Activated naive CD4-positive, alpha-beta T cell treated with anti-CD3 and anti-CD28 coated beads, Interleukin-2, amount 50 U/mL, for 24 hours (primary cell): ENCODE measurements at regions not wholly inside any gene's neighbourhood (a gene's known extent, or its start where the extent isn't known, plus 50 kb on each side); places are given as distances from the start of the nearest gene placed in this dataset.

ENCODE experiments used
- H3K27ac Mint-ChIP-seq: one replicate; pipeline ENCODE4 v1.8.0; 2021; ENCODE audit warnings: mild to moderate bottlenecking, mixed read lengths
- H3K27me3 Mint-ChIP-seq: one replicate; pipeline ENCODE4 v1.8.0; 2021; ENCODE audit warnings: mixed read lengths
- H3K36me3 Mint-ChIP-seq: one replicate; pipeline ENCODE4 v1.8.0; 2021; ENCODE audit warnings: mixed read lengths
- H3K4me1 Mint-ChIP-seq: one replicate; pipeline ENCODE4 v1.8.0; 2021; ENCODE audit warnings: mixed read lengths
- H3K4me3 Mint-ChIP-seq: one replicate; pipeline ENCODE4 v1.8.0; 2021; ENCODE audit warnings: mild to moderate bottlenecking, mixed read lengths
- H3K9me3 Mint-ChIP-seq: one replicate; pipeline ENCODE4 v1.8.0; 2021; ENCODE audit warnings: mixed read lengths

GRCh38 chr7:132072873-132073272 lies 503.4 kb downstream of the PLXNA4 start:
- no peaks in the 10 kb centered on the region for H3K36me3 Mint-ChIP-seq
- no peaks in the 10 kb centered on the region for H3K9me3 Mint-ChIP-seq
- H3K27me3 Mint-ChIP-seq = peaks cover 5% of the 10 kb centered on the region
- H3K4me3 Mint-ChIP-seq = no peak overlapping the region
- no peaks in the 10 kb centered on the region for H3K4me1 Mint-ChIP-seq
- no peak overlapping the region for H3K27ac Mint-ChIP-seq

- Mint-ChIP-seq H3K4me1 (no peaks in the 10 kb centered on the region), H3K36me3 (no peaks in the 10 kb centered on the region), H3K9me3 (no peaks in the 10 kb centered on the region), H3K4me3 (no peak overlapping the region), H3K27ac (no peak overlapping the region), H3K27me3 (peaks cover 4% of the 10 kb centered on the region)
Measured at GRCh38 chr7:132072165-132072564, 504.1 kb downstream of the PLXNA4 start.

- Mint-ChIP-seq H3K4me1 (no peaks in the 10 kb centered on the region), H3K27ac (no peak overlapping the region), H3K9me3 (no peaks in the 10 kb centered on the region), H3K36me3 (no peaks in the 10 kb centered on the region), H3K27me3 (peaks cover 2% of the 10 kb centered on the region), H3K4me3 (no peak overlapping the region)
Measured at GRCh38 chr7:132069306-132069705, 507.0 kb downstream of the PLXNA4 start.

- no peak overlapping the region for H3K27ac Mint-ChIP-seq
- no peaks in the 10 kb centered on the region for H3K36me3 Mint-ChIP-seq
- no peaks in the 10 kb centered on the region for H3K9me3 Mint-ChIP-seq
- H3K27me3 Mint-ChIP-seq = peaks cover 3% of the 10 kb centered on the region
- H3K4me1 Mint-ChIP-seq = no peaks in the 10 kb centered on the region
- H3K4me3 Mint-ChIP-seq = no peak overlapping the region
Measured at GRCh38 chr7:132066761-132067171, 509.5 kb downstream of the PLXNA4 start.

GRCh38 chr7:132065989-132066603 lies 509.7 kb upstream of the PODXL start:
- no peaks in the 10 kb centered on the region for H3K4me1 Mint-ChIP-seq
- H3K27me3 Mint-ChIP-seq = peaks cover 3% of the 10 kb centered on the region
- H3K9me3 Mint-ChIP-seq = no peaks in the 10 kb centered on the region
- H3K4me3 Mint-ChIP-seq = no peak overlapping the region
- H3K27ac Mint-ChIP-seq = no peak overlapping the region
- H3K36me3 Mint-ChIP-seq = no peaks in the 10 kb centered on the region

- H3K4me1 Mint-ChIP-seq = no peaks in the 10 kb centered on the region
- H3K4me3 Mint-ChIP-seq = no peak overlapping the region
- H3K36me3 Mint-ChIP-seq = no peaks in the 10 kb centered on the region
- peaks cover 3% of the 10 kb centered on the region for H3K27me3 Mint-ChIP-seq
- no peaks in the 10 kb centered on the region for H3K9me3 Mint-ChIP-seq
- no peak overlapping the region for H3K27ac Mint-ChIP-seq
Measured at GRCh38 chr7:132065193-132065988, 509.0 kb upstream of the PODXL start.

GRCh38 chr7:132063800-132064199 lies 507.4 kb upstream of the PODXL start:
- H3K9me3 Mint-ChIP-seq = no peaks in the 10 kb centered on the region
- no peak overlapping the region for H3K27ac Mint-ChIP-seq
- peaks cover 3% of the 10 kb centered on the region for H3K27me3 Mint-ChIP-seq
- no peaks in the 10 kb centered on the region for H3K4me1 Mint-ChIP-seq
- no peak overlapping the region for H3K4me3 Mint-ChIP-seq
- H3K36me3 Mint-ChIP-seq = no peaks in the 10 kb centered on the region

- Mint-ChIP-seq H3K9me3 (peaks cover 5% of the 10 kb centered on the region), H3K27ac (no peak overlapping the region), H3K4me3 (no peak overlapping the region), H3K36me3 (no peaks in the 10 kb centered on the region), H3K4me1 (no peaks in the 10 kb centered on the region), H3K27me3 (peaks cover 3% of the 10 kb centered on the region)
Measured at GRCh38 chr7:132061937-132062336, 505.5 kb upstream of the PODXL start.

- Mint-ChIP-seq H3K27me3 (peaks cover 1% of the 10 kb centered on the region), H3K4me1 (no peaks in the 10 kb centered on the region), H3K27ac (no peak overlapping the region), H3K4me3 (no peak overlapping the region), H3K36me3 (no peaks in the 10 kb centered on the region), H3K9me3 (peaks cover 5% of the 10 kb centered on the region)
Measured at GRCh38 chr7:132059141-132059540, 502.7 kb upstream of the PODXL start.

GRCh38 chr7:132055336-132056120 lies 499.1 kb upstream of the PODXL start:
- peaks cover 2% of the 10 kb centered on the region for H3K27me3 Mint-ChIP-seq
- no peaks in the 10 kb centered on the region for H3K4me1 Mint-ChIP-seq
- peaks cover 5% of the 10 kb centered on the region for H3K9me3 Mint-ChIP-seq
- no peak overlapping the region for H3K4me3 Mint-ChIP-seq
- no peaks in the 10 kb centered on the region for H3K36me3 Mint-ChIP-seq
- H3K27ac Mint-ChIP-seq = no peak overlapping the region

- no peaks in the 10 kb centered on the region for H3K4me1 Mint-ChIP-seq
- no peak overlapping the region for H3K27ac Mint-ChIP-seq
- peaks cover 9% of the 10 kb centered on the region for H3K27me3 Mint-ChIP-seq
- H3K4me3 Mint-ChIP-seq = no peak overlapping the region
- no peaks in the 10 kb centered on the region for H3K36me3 Mint-ChIP-seq
- peaks cover 5% of the 10 kb centered on the region for H3K9me3 Mint-ChIP-seq
Measured at GRCh38 chr7:132053871-132054270, 497.4 kb upstream of the PODXL start.

GRCh38 chr7:132051311-132051710 lies 494.9 kb upstream of the PODXL start:
- H3K36me3 Mint-ChIP-seq = no peaks in the 10 kb centered on the region

GRCh38 chr7:132049462-132050304 lies 493.3 kb upstream of the PODXL start:
- Mint-ChIP-seq H3K27me3 (peaks cover 9% of the 10 kb centered on the region), H3K4me1 (no peaks in the 10 kb centered on the region), H3K36me3 (no peaks in the 10 kb centered on the region), H3K27ac (no peak overlapping the region), H3K9me3 (no peaks in the 10 kb centered on the region), H3K4me3 (no peak overlapping the region)

More at GRCh38 chr7:132051311-132051710, 494.9 kb upstream of the PODXL start:
- Mint-ChIP-seq H3K9me3 (no peaks in the 10 kb centered on the region), H3K4me3 (no peak overlapping the region), H3K4me1 (no peaks in the 10 kb centered on the region), H3K27me3 (peaks cover 9% of the 10 kb centered on the region), H3K27ac (no peak overlapping the region)

- H3K9me3 Mint-ChIP-seq = no peaks in the 10 kb centered on the region
- no peak overlapping the region for H3K27ac Mint-ChIP-seq
- peaks cover 7% of the 10 kb centered on the region for H3K27me3 Mint-ChIP-seq
- H3K4me3 Mint-ChIP-seq = no peak overlapping the region
- H3K4me1 Mint-ChIP-seq = no peaks in the 10 kb centered on the region
- H3K36me3 Mint-ChIP-seq = no peaks in the 10 kb centered on the region
Measured at GRCh38 chr7:132045481-132045980, 489.1 kb upstream of the PODXL start.

- Mint-ChIP-seq H3K27ac (no peak overlapping the region), H3K4me3 (no peak overlapping the region), H3K36me3 (no peaks in the 10 kb centered on the region), H3K4me1 (no peaks in the 10 kb centered on the region), H3K9me3 (no peaks in the 10 kb centered on the region), H3K27me3 (peaks cover 5% of the 10 kb centered on the region)
Measured at GRCh38 chr7:132045002-132045401, 488.6 kb upstream of the PODXL start.
